AG10803 (cell line): ENCODE measurements at regions not wholly inside any gene's neighbourhood (a gene's known extent, or its start where the extent isn't known, plus 50 kb on each side); places are given as distances from the start of the nearest gene placed in this dataset.

Experiments
- DNase-seq: peaks from one replicate; pipeline ENCODE4 v3.0.0; 2010; ENCODE audit warnings: low read depth
- H3K4me3 ChIP-seq: 2 replicates; pipeline ENCODE4 v1.5.1; 2011; ENCODE audit warnings: mild to moderate bottlenecking, low read length, control low read depth
- CTCF ChIP-seq: conservative IDR thresholded peaks from 2 replicates; pipeline ENCODE4 v1.5.1; 2011; ENCODE audit warnings: mild to moderate bottlenecking, low read length, control low read depth, inconsistent platforms

GRCh38 chr1:99152132-99152531 lies 112.2 kb upstream of the PLPPR4 start:
- no peak for TF ChIP-seq CTCF
- DNase-seq, result no peak
- H3K4me3 ChIP-seq, result no peak overlapping the region

- no peak for TF ChIP-seq CTCF
- H3K4me3 ChIP-seq, result no peak overlapping the region
- no peak for DNase-seq
Observed at GRCh38 chr1:99163671-99164070, 100.6 kb upstream of the PLPPR4 start.

- H3K4me3 ChIP-seq, result no peak overlapping the region
- TF ChIP-seq CTCF, result no peak
- no peak for DNase-seq
Observed at GRCh38 chr1:99170516-99170915, 93.8 kb upstream of the PLPPR4 start.

- H3K4me3 ChIP-seq, result no peak overlapping the region
- no peak for DNase-seq
- TF ChIP-seq CTCF, result no peak
Observed at GRCh38 chr1:99171184-99171813, 93.0 kb upstream of the PLPPR4 start.

- H3K4me3 ChIP-seq, result no peak overlapping the region
- no peak for TF ChIP-seq CTCF
- peak; percentile 26 for DNase-seq
Observed at GRCh38 chr1:99173282-99173681, 91.0 kb upstream of the PLPPR4 start.

GRCh38 chr1:99173900-99174299 lies 90.4 kb upstream of the PLPPR4 start:
- TF ChIP-seq CTCF, result no peak
- no peak for DNase-seq
- H3K4me3 ChIP-seq, result no peak overlapping the region

GRCh38 chr1:99176753-99177152 lies 87.5 kb upstream of the PLPPR4 start:
- DNase-seq, result no peak
- H3K4me3 ChIP-seq, result no peak overlapping the region
- no peak for TF ChIP-seq CTCF
